KOPT-K1 (cell line): ENCODE measurements at regions not wholly inside any gene's neighbourhood (a gene's known extent, or its start where the extent isn't known, plus 50 kb on each side); places are given as distances from the start of the nearest gene placed in this dataset.

Source experiments
- H3K27ac ChIP-seq: fragments of 200-600 bp; sonication (generic); 2 replicates; pipeline ENCODE4 v1.5.1; 2016; ENCODE audit warnings: antibody characterized with exemption, mild to moderate bottlenecking, low read depth, low read length; ENCODE audit not compliant: poor library complexity, severe bottlenecking
- H3K36me3 ChIP-seq: fragments of 200-600 bp; sonication (generic); 2 replicates; pipeline ENCODE4 v1.5.1; 2017; ENCODE audit warnings: antibody characterized with exemption, mild to moderate bottlenecking, low read length, moderate library complexity; ENCODE audit not compliant: insufficient read depth
- H3K9me3 ChIP-seq: fragments of 200-600 bp; sonication (generic); 2 replicates; pipeline ENCODE4 v1.5.1; 2017; ENCODE audit warnings: antibody characterized with exemption, low read length, mild to moderate bottlenecking; ENCODE audit not compliant: insufficient read depth, poor library complexity, severe bottlenecking

- Histone ChIP-seq H3K9me3 (no peaks in the 10 kb centered on the region), H3K27ac (no peak overlapping the region), H3K36me3 (no peaks in the 10 kb centered on the region)
Measured at GRCh38 chr10:128553755-128554154, 427.5 kb upstream of the MKI67 start.

GRCh38 chr10:128556182-128557110 lies 430.2 kb upstream of the MKI67 start:
- Histone ChIP-seq H3K27ac (no peak overlapping the region), H3K9me3 (no peaks in the 10 kb centered on the region), H3K36me3 (no peaks in the 10 kb centered on the region)

GRCh38 chr10:128557149-128557710 lies 431.0 kb upstream of the MKI67 start:
- Histone ChIP-seq H3K9me3 (no peaks in the 10 kb centered on the region), H3K27ac (no peak overlapping the region), H3K36me3 (no peaks in the 10 kb centered on the region)

GRCh38 chr10:128560406-128560805 lies 434.2 kb upstream of the MKI67 start:
- Histone ChIP-seq H3K27ac (no peak overlapping the region), H3K36me3 (no peaks in the 10 kb centered on the region), H3K9me3 (no peaks in the 10 kb centered on the region)

- Histone ChIP-seq H3K9me3 (no peaks in the 10 kb centered on the region), H3K27ac (no peak overlapping the region), H3K36me3 (no peaks in the 10 kb centered on the region)
Measured at GRCh38 chr10:128560993-128561392, 434.8 kb upstream of the MKI67 start.

GRCh38 chr10:128563387-128563786 lies 437.2 kb upstream of the MKI67 start:
- H3K27ac ChIP-seq: no peak overlapping the region
- no peaks in the 10 kb centered on the region for H3K36me3 ChIP-seq
- H3K9me3 ChIP-seq: no peaks in the 10 kb centered on the region

- Histone ChIP-seq H3K36me3 (no peaks in the 10 kb centered on the region), H3K27ac (no peak overlapping the region), H3K9me3 (no peaks in the 10 kb centered on the region)
Measured at GRCh38 chr10:128563904-128564303, 437.7 kb upstream of the MKI67 start.

GRCh38 chr10:128566361-128566968 lies 440.2 kb upstream of the MKI67 start:
- no peak overlapping the region for H3K27ac ChIP-seq
- no peaks in the 10 kb centered on the region for H3K9me3 ChIP-seq
- no peaks in the 10 kb centered on the region for H3K36me3 ChIP-seq

- Histone ChIP-seq H3K9me3 (no peaks in the 10 kb centered on the region), H3K36me3 (no peaks in the 10 kb centered on the region), H3K27ac (no peak overlapping the region)
Measured at GRCh38 chr10:128567551-128567950, 441.3 kb upstream of the MKI67 start.

GRCh38 chr10:128568041-128568440 lies 441.8 kb upstream of the MKI67 start:
- Histone ChIP-seq H3K9me3 (no peaks in the 10 kb centered on the region), H3K36me3 (no peaks in the 10 kb centered on the region)

GRCh38 chr10:128568491-128568890 lies 442.3 kb upstream of the MKI67 start:
- no peaks in the 10 kb centered on the region for H3K36me3 ChIP-seq
- no peak overlapping the region for H3K27ac ChIP-seq
- H3K9me3 ChIP-seq: no peaks in the 10 kb centered on the region

More at GRCh38 chr10:128568041-128568440, 441.8 kb upstream of the MKI67 start:
- no peak overlapping the region for H3K27ac ChIP-seq

GRCh38 chr10:128568990-128569945 lies 443.0 kb upstream of the MKI67 start:
- no peak overlapping the region for H3K27ac ChIP-seq
- no peaks in the 10 kb centered on the region for H3K36me3 ChIP-seq
- no peaks in the 10 kb centered on the region for H3K9me3 ChIP-seq

GRCh38 chr10:128570319-128570995 lies 444.2 kb upstream of the MKI67 start:
- Histone ChIP-seq H3K27ac (no peak overlapping the region), H3K9me3 (no peaks in the 10 kb centered on the region), H3K36me3 (no peaks in the 10 kb centered on the region)

- no peaks in the 10 kb centered on the region for H3K9me3 ChIP-seq
Measured at GRCh38 chr10:128571071-128571470, 444.8 kb upstream of the MKI67 start.

More at GRCh38 chr10:128571071-128571470, 444.8 kb upstream of the MKI67 start:
- Histone ChIP-seq H3K27ac (no peak overlapping the region), H3K36me3 (no peaks in the 10 kb centered on the region)
